ENCODE measurements at regions not wholly inside any gene's neighbourhood (a gene's known extent, or its start where the extent isn't known, plus 50 kb on each side); places are given as distances from the start of the nearest gene placed in this dataset.

- DNase-seq: no peak
These were observed 335.6 kb downstream of the CYRIA start for GRCh38 chr2:16330012-16330411.

DNA sequence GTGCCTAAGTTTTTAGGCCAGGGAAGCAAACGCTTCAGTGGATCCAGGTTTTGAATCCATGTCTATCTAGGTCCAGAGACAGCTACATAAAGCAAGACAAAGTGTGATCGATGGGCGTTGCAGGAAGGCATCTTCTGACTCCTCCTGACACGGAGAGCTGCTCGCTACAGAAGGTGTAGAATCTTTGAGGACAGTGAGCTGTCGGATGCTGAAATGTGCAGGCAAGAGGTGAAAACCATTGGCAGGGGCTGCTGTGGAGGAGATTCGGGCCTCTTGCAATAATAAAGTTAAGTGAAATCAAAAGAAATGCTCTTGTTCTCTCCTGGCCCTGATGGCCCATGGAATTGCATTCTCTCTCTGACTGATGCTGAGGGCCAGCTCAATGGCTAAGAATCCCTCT, 336.2 kb downstream of the CYRIA start:
- DNase-seq: no peak

DNA sequence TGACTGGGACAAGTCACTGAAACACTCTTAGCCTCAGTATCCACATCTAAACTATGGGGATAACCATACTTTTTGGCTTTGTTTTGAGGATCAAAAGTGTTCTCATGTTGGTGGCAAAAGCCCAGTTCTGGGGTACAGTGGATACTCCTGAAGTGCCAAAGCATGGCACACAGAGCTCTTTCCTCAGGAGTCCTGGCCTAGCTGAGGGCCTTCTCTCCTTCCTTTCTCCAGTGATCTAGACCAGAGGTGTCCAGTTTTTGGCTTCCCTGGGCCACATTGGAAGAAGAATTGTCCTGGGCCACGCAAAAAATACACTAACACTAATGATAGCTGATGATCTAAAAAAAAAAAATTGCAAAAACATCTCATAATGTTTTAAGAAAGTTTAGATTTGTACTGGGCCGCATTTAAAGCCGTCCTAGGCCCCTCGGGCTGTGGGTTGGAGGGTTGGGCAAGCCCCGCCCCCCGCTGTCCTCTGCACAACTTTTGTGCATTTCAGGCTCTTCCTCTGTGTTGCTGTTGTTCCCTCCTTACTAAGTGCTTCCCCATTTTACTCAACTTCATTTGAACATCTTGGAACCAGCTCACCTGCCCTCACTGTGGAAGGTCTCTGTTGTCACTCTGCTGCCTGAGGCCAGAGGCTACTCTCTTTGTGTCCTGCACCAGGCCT, 337.0 kb downstream of the CYRIA start:
- DNase-seq: no peak

DNA sequence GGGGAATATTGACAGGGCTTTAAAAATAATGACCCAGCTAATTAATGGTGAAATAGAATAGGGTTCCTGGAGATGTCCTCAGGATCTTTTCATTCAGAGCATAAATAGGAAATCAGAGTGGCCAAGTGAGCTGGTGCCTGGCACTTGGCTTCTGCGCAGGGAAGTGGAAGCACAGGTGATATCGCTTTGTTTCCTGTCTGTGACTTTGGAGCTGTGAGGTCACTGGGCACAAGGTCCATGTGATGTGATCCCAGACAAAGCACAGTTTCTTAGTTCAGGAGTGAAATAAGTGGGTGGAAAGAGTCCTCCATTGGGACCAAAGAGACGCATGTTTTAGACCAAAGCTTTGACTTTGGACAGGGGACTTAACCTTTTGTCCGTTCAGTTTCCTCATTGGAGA, 338.3 kb downstream of the CYRIA start:
- DNase-seq: no peak

- DNase-seq: no peak
These were observed 338.8 kb downstream of the CYRIA start for GRCh38 chr2:16326711-16327300.

GRCh38 chr2:16325976-16326510, 339.6 kb downstream of the CYRIA start:
- DNase-seq: no peak

GRCh38 chr2:16325016-16325975, 340.3 kb downstream of the CYRIA start:
- DNase-seq: no peak

GRCh38 chr2:16324544-16324937, 341.1 kb downstream of the CYRIA start:
- DNase-seq: no peak

DNA sequence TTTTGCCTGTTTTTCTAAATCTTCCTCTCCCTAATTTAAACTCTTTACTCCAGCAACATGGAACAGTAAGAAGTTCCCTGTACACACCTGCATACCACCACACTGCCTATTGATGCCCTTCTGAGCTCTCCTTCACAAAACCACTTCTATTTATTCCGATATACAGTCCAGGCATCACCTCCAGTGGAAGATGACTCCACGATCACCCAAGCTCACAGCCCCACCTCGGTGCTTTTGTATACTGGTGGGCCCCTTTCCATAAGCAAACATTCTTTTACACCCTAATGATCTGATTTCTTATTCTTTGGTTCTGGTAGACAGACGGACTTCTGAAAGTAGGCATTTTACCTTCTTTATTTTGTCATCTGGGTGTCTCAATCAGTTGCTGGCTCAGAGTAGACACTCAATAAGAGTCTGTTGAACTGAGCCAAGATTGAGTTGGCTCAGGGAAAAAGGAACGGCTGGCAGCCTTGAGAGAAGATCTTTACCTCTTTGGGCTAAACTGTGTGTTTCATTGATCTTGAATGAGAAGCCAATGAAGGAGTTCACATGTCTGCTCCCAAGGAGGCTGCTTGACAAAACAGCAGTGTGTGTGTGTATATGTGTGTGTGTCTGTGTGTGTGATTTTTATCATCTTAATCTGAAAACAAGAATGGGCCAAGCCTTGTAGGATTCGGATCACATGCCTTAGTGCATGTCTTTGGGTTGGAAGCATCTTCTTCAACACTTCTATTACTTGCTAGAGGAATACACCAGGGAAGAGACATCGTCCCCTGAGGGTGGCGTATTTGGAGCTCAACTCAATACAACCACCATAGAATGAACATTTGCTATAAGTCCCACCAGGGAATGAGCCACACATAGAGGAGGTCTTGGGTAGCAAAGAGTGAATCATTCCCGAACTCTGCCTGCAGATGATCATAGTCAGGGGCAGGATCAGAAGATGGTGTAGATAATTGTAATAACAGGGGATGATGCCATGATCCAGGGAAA, 341.8 kb downstream of the CYRIA start:
- DNase-seq: no peak

- no peak for DNase-seq
These were observed 342.5 kb downstream of the CYRIA start for GRCh38 chr2:16323126-16323520.

- no peak for DNase-seq
These were observed 343.1 kb downstream of the CYRIA start for GRCh38 chr2:16322308-16323125.

DNA sequence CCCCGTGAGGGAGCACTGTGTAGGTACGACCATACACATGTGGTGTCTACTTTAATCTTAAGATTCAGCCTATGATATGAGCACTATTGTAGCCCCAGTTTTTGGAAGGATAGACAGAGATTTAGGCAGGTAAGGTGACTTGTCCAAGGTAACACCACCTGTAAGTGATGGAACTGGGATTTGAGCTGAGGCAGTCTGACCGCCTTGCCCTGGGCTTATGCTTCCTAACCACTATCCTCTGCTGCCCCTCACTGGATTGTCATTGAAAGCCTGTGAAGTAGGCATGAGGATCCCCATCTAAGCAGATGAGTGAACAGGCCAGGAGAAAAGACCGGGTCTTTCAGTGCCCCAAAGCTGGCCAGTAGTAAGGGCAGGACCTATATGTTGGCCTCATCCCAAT, 343.8 kb downstream of the CYRIA start:
- no peak for DNase-seq

DNA sequence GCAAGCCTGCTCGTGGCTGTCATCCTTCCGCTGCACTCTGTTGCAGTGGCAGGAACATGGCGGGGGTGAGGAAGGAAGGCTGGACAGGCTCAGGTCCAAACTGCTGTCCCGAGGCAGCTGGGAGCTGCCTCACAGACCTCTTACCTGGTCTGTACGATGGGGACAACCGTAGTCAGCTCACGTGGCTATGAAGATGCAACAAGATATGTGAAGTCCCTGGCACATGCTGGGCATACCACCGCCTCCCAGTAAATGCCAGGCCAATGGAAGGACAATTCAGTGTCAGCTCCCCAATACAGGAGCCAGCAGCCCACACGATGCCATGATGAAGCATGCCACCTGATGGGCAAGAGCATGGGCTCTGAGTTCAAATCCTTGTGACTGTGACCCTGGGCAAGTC, 344.4 kb downstream of the CYRIA start:
- no peak for DNase-seq

GRCh38 chr2:16320716-16321115, 344.9 kb downstream of the CYRIA start:
- no peak for DNase-seq

GRCh38 chr2:16319551-16320121, 346.0 kb downstream of the CYRIA start:
- no peak for DNase-seq

DNA sequence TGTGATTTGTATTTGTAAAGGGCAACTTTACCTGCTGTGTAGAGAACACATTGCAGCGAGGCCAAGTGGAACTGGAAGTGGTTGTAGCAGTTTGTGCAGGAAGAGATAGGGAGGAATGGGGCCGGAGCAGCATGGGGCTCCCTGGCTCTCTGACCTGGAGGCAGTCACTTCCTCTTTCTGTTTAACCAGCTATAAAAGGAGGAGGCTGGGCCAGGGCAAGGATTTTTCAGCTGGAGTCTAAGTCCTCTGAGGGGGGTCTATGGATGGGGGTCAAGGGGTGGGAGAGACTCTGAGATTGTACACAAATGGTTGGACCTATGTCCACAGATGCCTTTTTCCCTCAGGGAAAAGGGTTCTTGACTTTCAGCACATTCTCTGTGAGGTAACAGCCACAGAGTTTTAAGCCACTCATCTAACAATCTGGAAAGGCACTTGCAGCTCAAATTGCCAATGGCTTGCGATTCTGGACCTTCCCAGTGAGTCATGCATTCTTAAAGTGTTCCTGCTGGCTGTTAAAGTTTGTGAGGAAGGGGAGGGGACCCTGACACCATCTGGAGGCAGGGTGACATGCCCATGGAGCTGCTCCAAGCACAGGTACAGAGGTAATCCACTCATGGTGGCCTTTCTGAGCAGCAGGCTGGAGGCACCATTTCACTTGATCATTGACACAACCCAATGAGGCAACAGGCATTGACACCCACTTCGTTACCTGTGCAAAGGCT, 347.0 kb downstream of the CYRIA start:
- no peak for DNase-seq

GRCh38 chr2:16318051-16318450, 347.6 kb downstream of the CYRIA start:
- DNase-seq: no peak

DNA sequence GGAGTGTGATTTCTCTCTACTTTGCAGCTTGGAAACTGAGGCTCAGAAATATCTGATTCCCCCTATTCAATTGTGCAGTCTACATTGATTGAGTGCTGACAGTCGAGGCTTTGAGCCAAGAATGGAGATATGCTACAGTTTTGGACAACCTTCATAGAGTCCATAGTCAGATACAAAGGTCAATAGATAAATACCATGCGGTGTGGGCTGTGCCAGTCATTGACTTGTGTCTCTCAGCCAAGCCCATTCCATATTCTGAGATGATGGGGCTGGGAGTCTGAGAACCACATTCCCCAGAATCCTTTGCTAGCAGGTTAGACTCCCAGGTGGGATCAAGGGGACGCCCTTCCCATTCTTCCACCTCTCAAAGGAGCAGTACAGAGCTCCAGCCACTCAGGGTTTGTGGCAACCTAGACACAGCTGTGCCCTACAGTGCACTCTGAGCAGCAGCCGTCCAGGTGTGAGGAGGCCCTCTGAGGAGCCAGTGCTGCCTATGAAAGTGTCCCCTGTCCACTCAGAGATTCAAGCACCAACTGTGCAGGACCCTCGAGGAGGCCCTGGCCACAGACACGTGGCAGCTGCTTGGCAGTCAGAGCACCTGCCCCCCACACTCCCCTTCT, 348.3 kb downstream of the CYRIA start:
- no peak for DNase-seq

- DNase-seq: no peak
These were observed 349.0 kb downstream of the CYRIA start for GRCh38 chr2:16316456-16317210.

Measured in fibroblast of skin of back (primary cell).